DMS153 treated with DMSO at 0.1 percent for 48 hours (cell line): ENCODE measurements at regions not wholly inside any gene's neighbourhood (a gene's known extent, or its start where the extent isn't known, plus 50 kb on each side); places are given as distances from the start of the nearest gene placed in this dataset.
"Not testable (repeated sequence)": the region's sequence is repeated elsewhere in the genome, so short reads cannot be mapped to it uniquely, and the experiment has no call there.

Experiments used
- DNase-seq: peaks from one replicate; lab custom pipeline; 2025; ENCODE audit not compliant: unreplicated experiment; lab: John Stamatoyannopoulos, UW

- no peak for DNase-seq
Observed at GRCh38 chr7:69187824-69188333, 410.4 kb upstream of the AUTS2 start.

- no peak for DNase-seq
Observed at GRCh38 chr7:69189406-69189805, 408.9 kb upstream of the AUTS2 start.

- DNase-seq = no peak
Observed at GRCh38 chr7:69190025-69190424, 408.2 kb upstream of the AUTS2 start.

- no peak for DNase-seq
Observed at GRCh38 chr7:69190763-69191162, 407.5 kb upstream of the AUTS2 start.

GRCh38 chr7:69192134-69192533 is 406.1 kb upstream of the AUTS2 start:
- DNase-seq = no peak

- no peak for DNase-seq
Observed at GRCh38 chr7:69193061-69193460, 405.2 kb upstream of the AUTS2 start.

GRCh38 chr7:69196593-69196992 is 401.7 kb upstream of the AUTS2 start:
- no peak for DNase-seq

GRCh38 chr7:69198250-69198649 is 400.0 kb upstream of the AUTS2 start:
- no peak for DNase-seq

- no peak for DNase-seq
Observed at GRCh38 chr7:69199041-69199440, 399.2 kb upstream of the AUTS2 start.

- no peak for DNase-seq
Observed at GRCh38 chr7:69199661-69200060, 398.6 kb upstream of the AUTS2 start.

- DNase-seq = no peak
Observed at GRCh38 chr7:69203871-69204270, 394.4 kb upstream of the AUTS2 start.

- no peak for DNase-seq
Observed at GRCh38 chr7:69204943-69205342, 393.3 kb upstream of the AUTS2 start.

GRCh38 chr7:69205581-69205980 is 392.7 kb upstream of the AUTS2 start:
- no peak for DNase-seq

GRCh38 chr7:69208276-69208675 is 390.0 kb upstream of the AUTS2 start:
- DNase-seq = no peak

GRCh38 chr7:69208848-69209247 is 389.4 kb upstream of the AUTS2 start:
- no peak for DNase-seq

GRCh38 chr7:69211336-69211735 is 386.9 kb upstream of the AUTS2 start:
- no peak for DNase-seq

- no peak for DNase-seq
Observed at GRCh38 chr7:69211739-69212138, 386.5 kb upstream of the AUTS2 start.

GRCh38 chr7:69213878-69214277 is 384.4 kb upstream of the AUTS2 start:
- no peak for DNase-seq

GRCh38 chr7:69215516-69215915 is 382.8 kb upstream of the AUTS2 start:
- not testable (repeated sequence) for DNase-seq

GRCh38 chr7:69217516-69218350 is 380.5 kb upstream of the AUTS2 start:
- no peak for DNase-seq

- no peak for DNase-seq
Observed at GRCh38 chr7:69218576-69218975, 379.7 kb upstream of the AUTS2 start.

- no peak for DNase-seq
Observed at GRCh38 chr7:69219381-69219780, 378.9 kb upstream of the AUTS2 start.
